GM23338 (cell line): ENCODE measurements at regions not wholly inside any gene's neighbourhood (a gene's known extent, or its start where the extent isn't known, plus 50 kb on each side); places are given as distances from the start of the nearest gene placed in this dataset.

Source experiments
- ATAC-seq: fragments of 200-7000 bp; cut with Tn5 transposase; 3 replicates; pipeline ENCODE4 v1.9.1; 2020
- DNase-seq: peaks from one replicate; pipeline ENCODE4 v3.0.0-alpha.2; 2015; ENCODE audit warnings: low spot score
- H2AFZ ChIP-seq: fragments of 200-600 bp; sonication (generic); 2 replicates; pipeline ENCODE4 v1.8.0; 2016; ENCODE audit warnings: antibody characterized with exemption, mild to moderate bottlenecking, moderate library complexity
- H3F3A ChIP-seq: fragments of 200-600 bp; sonication (generic); replicated peaks from 2 replicates; pipeline ENCODE4 v1.8.0; 2017; ENCODE audit warnings: antibody characterized with exemption, mixed run types, low read depth
- H3K27ac ChIP-seq: fragments of 200-600 bp; sonication (generic); 2 replicates; pipeline ENCODE4 v1.6.1; 2016; ENCODE audit warnings: low read depth
- H3K27me3 ChIP-seq: fragments of 200-600 bp; sonication (generic); 2 replicates; pipeline ENCODE4 v1.8.0; 2016; ENCODE audit warnings: mild to moderate bottlenecking, mixed run types, moderate library complexity; ENCODE audit not compliant: insufficient read depth
- H3K36me3 ChIP-seq: fragments of 200-600 bp; sonication (generic); 2 replicates; pipeline ENCODE4 v1.8.0; 2016; ENCODE audit warnings: mild to moderate bottlenecking; ENCODE audit not compliant: insufficient read depth
- H3K4me1 ChIP-seq: fragments of 200-600 bp; sonication (generic); 2 replicates; pipeline ENCODE4 v1.8.0; 2016; ENCODE audit warnings: mild to moderate bottlenecking, moderate library complexity; ENCODE audit not compliant: insufficient read depth
- H3K4me2 ChIP-seq: fragments of 200-600 bp; sonication (generic); 2 replicates; pipeline ENCODE4 v1.7.1; 2017; ENCODE audit warnings: mixed run types
- H3K4me3 ChIP-seq: fragments of 200-600 bp; sonication (generic); 2 replicates; pipeline ENCODE4 v1.6.1; 2016; ENCODE audit warnings: mixed run types
- H3K79me2 ChIP-seq: fragments of 200-600 bp; sonication (generic); replicated peaks from 2 replicates; pipeline ENCODE4 v1.8.0; 2017; ENCODE audit warnings: mild to moderate bottlenecking; ENCODE audit not compliant: insufficient read depth
- H3K9me2 ChIP-seq: fragments of 200-600 bp; sonication (generic); 2 replicates; pipeline ENCODE4 v1.8.0; 2017; ENCODE audit not compliant: insufficient read depth
- H4K20me1 ChIP-seq: fragments of 200-600 bp; sonication (generic); replicated peaks from 2 replicates; pipeline ENCODE4 v1.8.0; 2017; ENCODE audit warnings: mild to moderate bottlenecking; ENCODE audit not compliant: insufficient read depth
- H3K27ac Mint-ChIP-seq: 2 replicates; pipeline ENCODE4 v1.8.0; 2020; ENCODE audit warnings: inconsistent platforms, mild to moderate bottlenecking, moderate library complexity, mixed read lengths
- H3K27me3 Mint-ChIP-seq: 3 replicates; pipeline ENCODE4 v1.8.0; 2022; ENCODE audit warnings: low read depth, mild to moderate bottlenecking, moderate library complexity, mixed read lengths, inconsistent platforms; ENCODE audit not compliant: insufficient read depth, poor library complexity
- H3K36me3 Mint-ChIP-seq: 3 replicates; pipeline ENCODE4 v1.8.0; 2021; ENCODE audit warnings: low read depth, mild to moderate bottlenecking, inconsistent platforms, moderate library complexity, mixed read lengths
- H3K4me1 Mint-ChIP-seq: 3 replicates; pipeline ENCODE4 v1.8.0; 2020; ENCODE audit warnings: mild to moderate bottlenecking, inconsistent platforms, mixed read lengths
- H3K4me3 Mint-ChIP-seq: 3 replicates; pipeline ENCODE4 v1.8.0; 2021; ENCODE audit warnings: moderate library complexity, mild to moderate bottlenecking, inconsistent platforms, mixed read lengths
- H3K9me3 Mint-ChIP-seq: 3 replicates; pipeline ENCODE4 v1.8.0; 2020; ENCODE audit warnings: moderate library complexity, mild to moderate bottlenecking, inconsistent platforms, mixed read lengths
- CREB1 ChIP-seq: fragments of 250-450 bp; sonication (Bioruptor Pico); IDR thresholded peaks from 2 replicates; pipeline ENCODE4 v1.5.0; 2020; ENCODE audit warnings: low read depth, mild to moderate bottlenecking, moderate library complexity
- EZH2 ChIP-seq: fragments of 200-600 bp; sonication (generic); IDR thresholded peaks from one replicate; pipeline ENCODE4 v1.8.0; 2017; ENCODE audit warnings: antibody characterized with exemption, mild to moderate bottlenecking, low read depth; ENCODE audit not compliant: unreplicated experiment
- EZH2phosphoT487 ChIP-seq: fragments of 200-600 bp; sonication (generic); IDR thresholded peaks from one replicate; pipeline ENCODE4 v1.8.1; 2018; ENCODE audit warnings: antibody characterized with exemption; ENCODE audit not compliant: unreplicated experiment
- JUNB ChIP-seq: IDR thresholded peaks from one replicate; pipeline ENCODE4 v1.6.1; 2016; ENCODE audit warnings: antibody characterized with exemption; ENCODE audit not compliant: unreplicated experiment
- NANOG ChIP-seq: IDR thresholded peaks from 2 replicates; pipeline ENCODE4 v1.6.1; 2016; ENCODE audit warnings: antibody characterized with exemption, borderline replicate concordance
- POLR2AphosphoS5 ChIP-seq: IDR thresholded peaks from 2 replicates; pipeline ENCODE4 v1.6.1; 2016; ENCODE audit warnings: antibody characterized with exemption, low read depth
- STAT1 ChIP-seq: IDR thresholded peaks from one replicate; pipeline ENCODE4 v1.6.1; 2016; ENCODE audit warnings: antibody characterized with exemption; ENCODE audit not compliant: unreplicated experiment
- ZNF114 ChIP-seq: fragments of 250-450 bp; sonication (Bioruptor Pico); IDR thresholded peaks from 2 replicates; pipeline ENCODE4 v1.5.0; 2020; ENCODE audit warnings: mild to moderate bottlenecking, moderate library complexity
- ZNF331 ChIP-seq: fragments of 250-450 bp; sonication (Bioruptor Pico); IDR thresholded peaks from 2 replicates; pipeline ENCODE4 v1.5.0; 2020; ENCODE audit warnings: low read depth, mild to moderate bottlenecking, moderate library complexity
- TF ChIP-seq, protein P1 (sequence below): fragments of 250-450 bp; sonication (Bioruptor Pico); IDR thresholded peaks from 2 replicates; pipeline ENCODE4 v1.5.0; 2020; ENCODE audit warnings: mild to moderate bottlenecking, moderate library complexity
- TF ChIP-seq, protein P2 (sequence below), 2 experiments: fragments of 200-600 bp in 1 of 2; sonication (generic) in 1 of 2; conservative IDR thresholded peaks; 2 replicates each; pipeline versions ENCODE4 v1.5.1 to v1.6.1; 2016 to 2017; ENCODE audit warnings: antibody characterized with exemption in 2 of 2, low read depth in 2 of 2, mild to moderate bottlenecking in 2 of 2, moderate library complexity in 1 of 2
- TF ChIP-seq, protein P3 (sequence below): IDR thresholded peaks from one replicate; pipeline ENCODE4 v1.6.1; 2018; ENCODE audit warnings: antibody characterized with exemption; ENCODE audit not compliant: unreplicated experiment
- TF ChIP-seq, protein P4 (sequence below): IDR thresholded peaks from 2 replicates; pipeline ENCODE4 v1.6.1; 2016; ENCODE audit warnings: antibody characterized with exemption

DNA sequence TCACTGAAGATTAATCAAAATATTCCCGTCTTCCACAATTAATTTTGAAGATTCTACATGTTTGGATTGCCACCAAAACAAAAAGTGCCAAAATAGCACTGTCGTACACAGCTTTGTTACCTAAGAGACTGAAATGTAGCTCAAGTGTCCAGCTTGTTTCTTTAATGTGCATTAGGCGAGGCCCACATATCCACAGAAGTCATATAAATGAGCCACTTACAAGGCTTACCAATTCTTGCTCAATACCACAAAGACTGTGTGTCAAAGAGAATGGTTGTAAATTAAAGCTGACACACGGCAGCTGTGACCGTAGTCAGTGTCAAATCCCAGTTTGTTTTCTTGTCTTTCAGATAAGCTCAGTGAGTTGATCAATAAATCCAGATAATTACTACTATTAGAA is 639.4 kb upstream of the TBL1XR1 start:
- H3K4me2 ChIP-seq: no peak overlapping the region
- Mint-ChIP-seq H3K27ac (no peak overlapping the region), H3K36me3 (no peaks in the 10 kb centered on the region), H3K9me3 (no peaks in the 10 kb centered on the region), H3K4me1 (peaks cover 12% of the 10 kb centered on the region), H3K4me3 (no peak overlapping the region), H3K27me3 (no peaks in the 10 kb centered on the region)
- no peaks in the 10 kb centered on the region for H3K27me3 ChIP-seq
- no peak for DNase-seq
- H3K4me1 ChIP-seq: no peaks in the 10 kb centered on the region
- TF ChIP-seq, protein P1, sequence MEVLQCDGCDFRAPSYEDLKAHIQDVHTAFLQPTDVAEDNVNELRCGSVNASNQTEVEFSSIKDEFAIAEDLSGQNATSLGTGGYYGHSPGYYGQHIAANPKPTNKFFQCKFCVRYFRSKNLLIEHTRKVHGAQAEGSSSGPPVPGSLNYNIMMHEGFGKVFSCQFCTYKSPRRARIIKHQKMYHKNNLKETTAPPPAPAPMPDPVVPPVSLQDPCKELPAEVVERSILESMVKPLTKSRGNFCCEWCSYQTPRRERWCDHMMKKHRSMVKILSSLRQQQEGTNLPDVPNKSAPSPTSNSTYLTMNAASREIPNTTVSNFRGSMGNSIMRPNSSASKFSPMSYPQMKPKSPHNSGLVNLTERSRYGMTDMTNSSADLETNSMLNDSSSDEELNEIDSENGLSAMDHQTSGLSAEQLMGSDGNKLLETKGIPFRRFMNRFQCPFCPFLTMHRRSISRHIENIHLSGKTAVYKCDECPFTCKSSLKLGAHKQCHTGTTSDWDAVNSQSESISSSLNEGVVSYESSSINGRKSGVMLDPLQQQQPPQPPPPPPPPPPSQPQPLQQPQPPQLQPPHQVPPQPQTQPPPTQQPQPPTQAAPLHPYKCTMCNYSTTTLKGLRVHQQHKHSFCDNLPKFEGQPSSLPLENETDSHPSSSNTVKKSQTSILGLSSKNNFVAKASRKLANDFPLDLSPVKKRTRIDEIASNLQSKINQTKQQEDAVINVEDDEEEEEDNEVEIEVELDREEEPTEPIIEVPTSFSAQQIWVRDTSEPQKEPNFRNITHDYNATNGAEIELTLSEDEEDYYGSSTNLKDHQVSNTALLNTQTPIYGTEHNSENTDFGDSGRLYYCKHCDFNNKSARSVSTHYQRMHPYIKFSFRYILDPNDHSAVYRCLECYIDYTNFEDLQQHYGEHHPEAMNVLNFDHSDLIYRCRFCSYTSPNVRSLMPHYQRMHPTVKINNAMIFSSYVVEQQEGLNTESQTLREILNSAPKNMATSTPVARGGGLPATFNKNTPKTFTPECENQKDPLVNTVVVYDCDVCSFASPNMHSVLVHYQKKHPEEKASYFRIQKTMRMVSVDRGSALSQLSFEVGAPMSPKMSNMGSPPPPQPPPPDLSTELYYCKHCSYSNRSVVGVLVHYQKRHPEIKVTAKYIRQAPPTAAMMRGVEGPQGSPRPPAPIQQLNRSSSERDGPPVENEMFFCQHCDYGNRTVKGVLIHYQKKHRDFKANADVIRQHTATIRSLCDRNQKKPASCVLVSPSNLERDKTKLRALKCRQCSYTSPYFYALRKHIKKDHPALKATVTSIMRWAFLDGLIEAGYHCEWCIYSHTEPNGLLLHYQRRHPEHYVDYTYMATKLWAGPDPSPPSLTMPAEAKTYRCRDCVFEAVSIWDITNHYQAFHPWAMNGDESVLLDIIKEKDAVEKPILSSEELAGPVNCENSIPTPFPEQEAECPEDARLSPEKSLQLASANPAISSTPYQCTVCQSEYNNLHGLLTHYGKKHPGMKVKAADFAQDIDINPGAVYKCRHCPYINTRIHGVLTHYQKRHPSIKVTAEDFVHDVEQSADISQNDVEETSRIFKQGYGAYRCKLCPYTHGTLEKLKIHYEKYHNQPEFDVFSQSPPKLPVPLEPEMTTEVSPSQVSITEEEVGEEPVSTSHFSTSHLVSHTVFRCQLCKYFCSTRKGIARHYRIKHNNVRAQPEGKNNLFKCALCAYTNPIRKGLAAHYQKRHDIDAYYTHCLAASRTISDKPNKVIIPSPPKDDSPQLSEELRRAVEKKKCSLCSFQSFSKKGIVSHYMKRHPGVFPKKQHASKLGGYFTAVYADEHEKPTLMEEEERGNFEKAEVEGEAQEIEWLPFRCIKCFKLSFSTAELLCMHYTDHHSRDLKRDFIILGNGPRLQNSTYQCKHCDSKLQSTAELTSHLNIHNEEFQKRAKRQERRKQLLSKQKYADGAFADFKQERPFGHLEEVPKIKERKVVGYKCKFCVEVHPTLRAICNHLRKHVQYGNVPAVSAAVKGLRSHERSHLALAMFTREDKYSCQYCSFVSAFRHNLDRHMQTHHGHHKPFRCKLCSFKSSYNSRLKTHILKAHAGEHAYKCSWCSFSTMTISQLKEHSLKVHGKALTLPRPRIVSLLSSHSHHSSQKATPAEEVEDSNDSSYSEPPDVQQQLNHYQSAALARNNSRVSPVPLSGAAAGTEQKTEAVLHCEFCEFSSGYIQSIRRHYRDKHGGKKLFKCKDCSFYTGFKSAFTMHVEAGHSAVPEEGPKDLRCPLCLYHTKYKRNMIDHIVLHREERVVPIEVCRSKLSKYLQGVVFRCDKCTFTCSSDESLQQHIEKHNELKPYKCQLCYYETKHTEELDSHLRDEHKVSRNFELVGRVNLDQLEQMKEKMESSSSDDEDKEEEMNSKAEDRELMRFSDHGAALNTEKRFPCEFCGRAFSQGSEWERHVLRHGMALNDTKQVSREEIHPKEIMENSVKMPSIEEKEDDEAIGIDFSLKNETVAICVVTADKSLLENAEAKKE (CRISPR knock-in tag): no peak
- TF ChIP-seq EZH2 (no peak), EZH2phosphoT487 (no peak), JUNB (no peak), ZNF114 (CRISPR knock-in tag) (no peak), POLR2AphosphoS5 (no peak), ZNF331 (CRISPR knock-in tag) (no peak), STAT1 (no peak), CREB1 (no peak), NANOG (no peak)
- TF ChIP-seq, protein P2, sequence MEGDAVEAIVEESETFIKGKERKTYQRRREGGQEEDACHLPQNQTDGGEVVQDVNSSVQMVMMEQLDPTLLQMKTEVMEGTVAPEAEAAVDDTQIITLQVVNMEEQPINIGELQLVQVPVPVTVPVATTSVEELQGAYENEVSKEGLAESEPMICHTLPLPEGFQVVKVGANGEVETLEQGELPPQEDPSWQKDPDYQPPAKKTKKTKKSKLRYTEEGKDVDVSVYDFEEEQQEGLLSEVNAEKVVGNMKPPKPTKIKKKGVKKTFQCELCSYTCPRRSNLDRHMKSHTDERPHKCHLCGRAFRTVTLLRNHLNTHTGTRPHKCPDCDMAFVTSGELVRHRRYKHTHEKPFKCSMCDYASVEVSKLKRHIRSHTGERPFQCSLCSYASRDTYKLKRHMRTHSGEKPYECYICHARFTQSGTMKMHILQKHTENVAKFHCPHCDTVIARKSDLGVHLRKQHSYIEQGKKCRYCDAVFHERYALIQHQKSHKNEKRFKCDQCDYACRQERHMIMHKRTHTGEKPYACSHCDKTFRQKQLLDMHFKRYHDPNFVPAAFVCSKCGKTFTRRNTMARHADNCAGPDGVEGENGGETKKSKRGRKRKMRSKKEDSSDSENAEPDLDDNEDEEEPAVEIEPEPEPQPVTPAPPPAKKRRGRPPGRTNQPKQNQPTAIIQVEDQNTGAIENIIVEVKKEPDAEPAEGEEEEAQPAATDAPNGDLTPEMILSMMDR (conservative IDR thresholded peaks at IDR 0.05; ENCODE audit: low read depth in 2 of 2): no peak
- TF ChIP-seq, protein P3, sequence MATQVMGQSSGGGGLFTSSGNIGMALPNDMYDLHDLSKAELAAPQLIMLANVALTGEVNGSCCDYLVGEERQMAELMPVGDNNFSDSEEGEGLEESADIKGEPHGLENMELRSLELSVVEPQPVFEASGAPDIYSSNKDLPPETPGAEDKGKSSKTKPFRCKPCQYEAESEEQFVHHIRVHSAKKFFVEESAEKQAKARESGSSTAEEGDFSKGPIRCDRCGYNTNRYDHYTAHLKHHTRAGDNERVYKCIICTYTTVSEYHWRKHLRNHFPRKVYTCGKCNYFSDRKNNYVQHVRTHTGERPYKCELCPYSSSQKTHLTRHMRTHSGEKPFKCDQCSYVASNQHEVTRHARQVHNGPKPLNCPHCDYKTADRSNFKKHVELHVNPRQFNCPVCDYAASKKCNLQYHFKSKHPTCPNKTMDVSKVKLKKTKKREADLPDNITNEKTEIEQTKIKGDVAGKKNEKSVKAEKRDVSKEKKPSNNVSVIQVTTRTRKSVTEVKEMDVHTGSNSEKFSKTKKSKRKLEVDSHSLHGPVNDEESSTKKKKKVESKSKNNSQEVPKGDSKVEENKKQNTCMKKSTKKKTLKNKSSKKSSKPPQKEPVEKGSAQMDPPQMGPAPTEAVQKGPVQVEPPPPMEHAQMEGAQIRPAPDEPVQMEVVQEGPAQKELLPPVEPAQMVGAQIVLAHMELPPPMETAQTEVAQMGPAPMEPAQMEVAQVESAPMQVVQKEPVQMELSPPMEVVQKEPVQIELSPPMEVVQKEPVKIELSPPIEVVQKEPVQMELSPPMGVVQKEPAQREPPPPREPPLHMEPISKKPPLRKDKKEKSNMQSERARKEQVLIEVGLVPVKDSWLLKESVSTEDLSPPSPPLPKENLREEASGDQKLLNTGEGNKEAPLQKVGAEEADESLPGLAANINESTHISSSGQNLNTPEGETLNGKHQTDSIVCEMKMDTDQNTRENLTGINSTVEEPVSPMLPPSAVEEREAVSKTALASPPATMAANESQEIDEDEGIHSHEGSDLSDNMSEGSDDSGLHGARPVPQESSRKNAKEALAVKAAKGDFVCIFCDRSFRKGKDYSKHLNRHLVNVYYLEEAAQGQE: no peak
- TF ChIP-seq, protein P4, sequence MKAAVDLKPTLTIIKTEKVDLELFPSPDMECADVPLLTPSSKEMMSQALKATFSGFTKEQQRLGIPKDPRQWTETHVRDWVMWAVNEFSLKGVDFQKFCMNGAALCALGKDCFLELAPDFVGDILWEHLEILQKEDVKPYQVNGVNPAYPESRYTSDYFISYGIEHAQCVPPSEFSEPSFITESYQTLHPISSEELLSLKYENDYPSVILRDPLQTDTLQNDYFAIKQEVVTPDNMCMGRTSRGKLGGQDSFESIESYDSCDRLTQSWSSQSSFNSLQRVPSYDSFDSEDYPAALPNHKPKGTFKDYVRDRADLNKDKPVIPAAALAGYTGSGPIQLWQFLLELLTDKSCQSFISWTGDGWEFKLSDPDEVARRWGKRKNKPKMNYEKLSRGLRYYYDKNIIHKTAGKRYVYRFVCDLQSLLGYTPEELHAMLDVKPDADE: no peak
- H3F3A ChIP-seq: no peaks in the 10 kb centered on the region
- H2AFZ ChIP-seq: no peak overlapping the region
- H3K79me2 ChIP-seq: no peaks in the 10 kb centered on the region
- H3K36me3 ChIP-seq: no peaks in the 10 kb centered on the region
- H3K4me3 ChIP-seq: no peak overlapping the region
- no peaks in the 10 kb centered on the region for H4K20me1 ChIP-seq
- no peak for ATAC-seq
- no peaks in the 10 kb centered on the region for H3K9me2 ChIP-seq
- no peak overlapping the region for H3K27ac ChIP-seq
